GM12872 (cell line): ENCODE measurements at regions not wholly inside any gene's neighbourhood (a gene's known extent, or its start where the extent isn't known, plus 50 kb on each side); places are given as distances from the start of the nearest gene placed in this dataset.

ENCODE experiments used
- TF ChIP-seq, protein P1 (sequence below): IDR thresholded peaks from 3 replicates; pipeline ENCODE4 v1.5.1; 2011; ENCODE audit warnings: low read depth, mild to moderate bottlenecking, low read length, moderate library complexity; ENCODE audit not compliant: insufficient read depth

DNA sequence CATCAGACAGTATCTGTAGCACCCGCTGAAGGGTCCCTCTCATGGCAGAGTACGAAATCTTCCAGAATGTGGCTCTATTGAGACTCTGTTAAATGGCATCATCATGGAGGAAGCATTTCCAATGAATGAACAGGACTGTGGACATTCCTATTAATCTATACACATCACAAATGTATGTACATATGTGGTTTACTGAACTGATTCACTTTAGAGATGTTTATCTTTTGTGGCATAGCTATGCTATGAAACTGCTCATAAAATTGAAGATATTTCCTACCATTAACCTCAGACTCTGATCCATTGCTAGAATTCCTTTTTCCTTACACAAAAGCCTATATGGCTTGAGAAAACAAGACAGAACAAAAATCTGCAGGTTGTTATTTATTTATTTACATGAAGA lies 259.6 kb upstream of the RRP15 start:
- TF ChIP-seq, protein P1, sequence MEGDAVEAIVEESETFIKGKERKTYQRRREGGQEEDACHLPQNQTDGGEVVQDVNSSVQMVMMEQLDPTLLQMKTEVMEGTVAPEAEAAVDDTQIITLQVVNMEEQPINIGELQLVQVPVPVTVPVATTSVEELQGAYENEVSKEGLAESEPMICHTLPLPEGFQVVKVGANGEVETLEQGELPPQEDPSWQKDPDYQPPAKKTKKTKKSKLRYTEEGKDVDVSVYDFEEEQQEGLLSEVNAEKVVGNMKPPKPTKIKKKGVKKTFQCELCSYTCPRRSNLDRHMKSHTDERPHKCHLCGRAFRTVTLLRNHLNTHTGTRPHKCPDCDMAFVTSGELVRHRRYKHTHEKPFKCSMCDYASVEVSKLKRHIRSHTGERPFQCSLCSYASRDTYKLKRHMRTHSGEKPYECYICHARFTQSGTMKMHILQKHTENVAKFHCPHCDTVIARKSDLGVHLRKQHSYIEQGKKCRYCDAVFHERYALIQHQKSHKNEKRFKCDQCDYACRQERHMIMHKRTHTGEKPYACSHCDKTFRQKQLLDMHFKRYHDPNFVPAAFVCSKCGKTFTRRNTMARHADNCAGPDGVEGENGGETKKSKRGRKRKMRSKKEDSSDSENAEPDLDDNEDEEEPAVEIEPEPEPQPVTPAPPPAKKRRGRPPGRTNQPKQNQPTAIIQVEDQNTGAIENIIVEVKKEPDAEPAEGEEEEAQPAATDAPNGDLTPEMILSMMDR: no peak

DNA sequence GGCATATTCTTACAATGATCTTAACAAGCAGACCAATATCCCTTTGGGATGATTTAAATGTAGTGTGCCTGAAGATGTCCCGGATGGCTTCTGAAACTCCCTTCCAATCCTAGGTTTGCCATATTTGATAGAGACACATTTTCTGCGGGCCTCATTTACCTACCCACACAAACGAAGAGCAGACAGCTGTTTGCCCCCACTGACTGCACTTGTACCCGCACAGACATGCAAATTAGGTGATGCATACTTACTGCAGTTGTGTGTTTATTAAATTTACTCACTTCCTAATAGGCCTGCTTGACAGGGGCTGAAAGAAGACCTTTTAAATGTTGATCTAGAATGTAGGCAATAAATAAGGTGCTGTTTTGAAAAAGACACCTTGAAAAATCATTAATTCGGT lies 257.9 kb upstream of the RRP15 start:
- TF ChIP-seq, protein P1: no peak

DNA sequence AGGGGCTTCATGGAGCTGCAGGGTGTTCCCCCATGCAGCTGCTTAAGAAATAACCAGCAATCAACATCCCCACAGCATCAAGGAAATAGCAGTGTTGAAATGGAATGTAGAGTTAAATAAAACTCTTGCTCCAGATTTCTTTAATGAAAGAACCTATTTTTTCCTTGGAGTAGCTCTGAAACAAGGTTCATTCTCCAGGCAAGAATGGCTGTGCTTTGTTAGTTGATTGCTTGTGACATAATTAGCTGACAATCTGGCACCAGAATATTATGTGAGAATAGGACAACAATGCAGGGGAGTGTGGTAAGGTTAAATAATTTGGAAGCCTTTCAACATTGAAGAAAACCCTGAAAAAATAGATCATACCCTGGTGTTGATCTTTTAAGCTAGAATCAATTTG lies 254.2 kb upstream of the RRP15 start:
- TF ChIP-seq, protein P1: no peak

DNA sequence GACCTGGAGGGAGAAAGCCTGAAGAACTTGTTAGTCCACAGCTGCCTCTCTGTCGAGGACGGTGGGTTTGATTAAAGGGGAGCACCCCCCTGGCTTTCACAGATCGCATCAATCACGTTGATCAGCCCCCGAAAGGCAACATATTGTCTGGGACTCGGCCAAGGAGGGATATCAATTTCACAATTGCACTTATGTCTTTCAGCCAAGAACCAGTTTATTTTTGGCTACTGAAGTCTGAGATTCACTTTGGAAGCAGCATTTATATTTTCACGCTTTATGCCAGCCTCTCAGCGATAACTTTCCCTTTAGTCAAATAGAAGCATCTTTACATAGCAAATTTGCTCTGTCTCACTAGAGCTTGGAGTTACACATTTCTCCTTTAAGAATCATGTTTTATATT lies 253.2 kb upstream of the RRP15 start:
- TF ChIP-seq, protein P1: no peak

DNA sequence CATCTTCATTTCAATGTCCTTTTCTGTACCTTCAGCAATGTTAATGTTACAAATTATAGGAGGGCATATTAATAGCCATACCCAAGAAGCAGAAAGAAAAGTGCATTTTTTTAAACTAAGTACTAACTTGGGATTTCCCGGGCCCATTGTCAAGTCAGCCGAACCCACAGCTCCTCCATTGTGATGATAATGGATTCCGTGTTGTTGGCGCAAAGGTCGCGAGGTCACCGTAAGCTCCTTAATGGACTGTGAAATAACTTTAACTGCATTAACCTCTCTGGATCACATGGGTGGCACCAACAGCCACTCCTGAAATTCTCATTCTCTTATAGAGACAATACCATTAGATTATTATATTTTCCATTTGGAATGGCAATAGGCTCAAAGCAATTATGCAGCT lies 250.6 kb upstream of the RRP15 start:
- TF ChIP-seq, protein P1: no peak

DNA sequence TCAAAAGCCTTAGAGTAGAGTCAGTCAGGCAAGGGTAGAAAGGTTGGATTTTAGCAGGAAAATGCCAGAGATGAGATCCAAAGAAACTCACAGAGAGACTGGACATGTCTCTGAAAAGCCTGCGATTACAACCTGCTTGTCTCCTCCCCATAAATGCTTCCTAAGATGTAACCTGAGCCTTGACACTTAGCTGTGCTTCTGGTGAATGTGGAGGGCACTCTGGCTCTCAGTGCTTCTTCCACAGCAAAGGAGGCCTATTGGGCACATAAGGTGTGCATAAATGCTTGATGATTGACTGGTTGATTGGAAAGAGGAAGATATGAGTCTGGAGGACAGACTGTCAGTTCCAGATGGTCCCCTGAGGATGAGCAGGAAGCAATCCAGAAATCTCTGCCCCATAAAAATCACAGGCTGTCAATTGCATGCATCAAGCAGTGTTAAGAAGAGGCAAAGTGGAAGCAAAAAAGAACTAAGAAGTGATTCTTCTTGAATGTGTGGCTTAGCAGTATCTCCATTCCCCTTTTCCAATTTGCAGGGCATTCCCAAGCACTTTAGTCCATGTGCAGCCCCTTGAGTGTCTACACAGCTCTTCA lies 236.2 kb upstream of the RRP15 start:
- TF ChIP-seq, protein P1: no peak

DNA sequence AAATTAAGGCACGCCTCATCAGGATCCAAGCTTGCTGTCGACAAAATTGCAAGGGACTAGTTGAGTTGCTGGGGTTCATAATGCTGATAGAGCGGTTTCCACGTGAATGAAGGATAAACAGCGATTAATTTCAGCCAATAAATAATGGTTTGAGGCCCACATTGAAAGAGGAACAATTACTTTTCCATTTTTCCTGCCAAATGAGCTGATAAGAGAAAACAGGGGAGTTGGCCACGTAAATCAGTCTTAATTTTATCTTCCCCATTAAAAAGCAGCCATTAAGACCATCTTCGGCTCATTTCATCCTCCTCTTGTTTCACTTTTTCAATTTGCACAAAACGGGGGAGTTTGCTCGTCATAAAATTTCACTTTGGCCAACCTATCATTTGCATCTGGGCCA lies 235.5 kb upstream of the RRP15 start:
- TF ChIP-seq, protein P1: no peak
